Psoas muscle (tissue), 7 donors: ENCODE measurements at regions not wholly inside any gene's neighbourhood (a gene's known extent, or its start where the extent isn't known, plus 50 kb on each side); places are given as distances from the start of the nearest gene placed in this dataset.
"Not testable (repeated sequence)": the region's sequence is repeated elsewhere in the genome, so short reads cannot be mapped to it uniquely, and the experiment has no call there.

ENCODE experiments used
- ATAC-seq, 4 donors: fragments of 200-7000 bp; cut with Tn5 transposase; one replicate each; pipeline ENCODE4 v1.9.1; 2020; ENCODE audit warnings: moderate library complexity in 3 of 4, mild to moderate bottlenecking in 2 of 4
- DNase-seq, 2 donors: peaks; one replicate each; pipeline ENCODE4 v3.0.0-alpha.2; 2020
- H3K27ac ChIP-seq: fragments of 200-600 bp; one replicate; pipeline ENCODE4 v1.8.0; 2022
- H3K27me3 ChIP-seq, 3 donors: fragments of 200-600 bp in 1 of 3; one replicate each; pipeline versions ENCODE4 v1.6.1 to v1.8.0; 2013 to 2022; ENCODE audit warnings: low read length in 2 of 3, mild to moderate bottlenecking in 2 of 3, moderate library complexity in 1 of 3; ENCODE audit not compliant: insufficient read depth in 3 of 3
- H3K36me3 ChIP-seq, 2 donors: fragments of 200-600 bp in 1 of 2; one replicate each; pipeline versions ENCODE4 v1.6.1 to v1.8.0; 2013 to 2022; ENCODE audit warnings: low read depth in 1 of 2, mild to moderate bottlenecking in 1 of 2, moderate library complexity in 1 of 2; ENCODE audit not compliant: insufficient read depth in 1 of 2
- H3K4me1 ChIP-seq: fragments of 200-600 bp; one replicate; pipeline ENCODE4 v1.8.0; 2022
- H3K4me3 ChIP-seq: fragments of 200-600 bp; one replicate; pipeline ENCODE4 v1.8.0; 2022; ENCODE audit warnings: mild to moderate bottlenecking
- H3K9me3 ChIP-seq: fragments of 200-600 bp; one replicate; pipeline ENCODE4 v1.8.0; 2022
- WGBS, 3 donors: extraction: QIAGEN DNeasy Blood & Tissue Kit; methylation state at CpG; one replicate each; pipeline versions ENCODE4 v1.1.6 to v1.1.7; 2013; 5-methylcytosine and 5-hydroxymethylcytosine counted together
- intact Hi-C, 2 donors: fragments of 100-400 bp; cut with DNase I; formaldehyde crosslinking; loops; one replicate each; pipeline versions ENCODE4 v1.11.0 to v1.14.2; 2022
- TF ChIP-seq, protein P1 (sequence below): fragments of 200-600 bp; IDR thresholded peaks from one replicate; pipeline ENCODE4 v1.8.0; 2022; ENCODE audit warnings: antibody characterized with exemption
- donor health status: healthy with polysubstance abuse.
- donor health status: DM: no; HTN: no; CAD: no; lungs with moderate emphysema.
- donor health status: Bipolar disorder and iron deficiency.
- donor health status: healthy.
- donor health status: DM: yes; HTN: yes; CAD: no.
- donor health status: DM: no; HTN: no; CAD: no.
- donor health status: DM: yes; HTN: yes; CAD: no.

DNA sequence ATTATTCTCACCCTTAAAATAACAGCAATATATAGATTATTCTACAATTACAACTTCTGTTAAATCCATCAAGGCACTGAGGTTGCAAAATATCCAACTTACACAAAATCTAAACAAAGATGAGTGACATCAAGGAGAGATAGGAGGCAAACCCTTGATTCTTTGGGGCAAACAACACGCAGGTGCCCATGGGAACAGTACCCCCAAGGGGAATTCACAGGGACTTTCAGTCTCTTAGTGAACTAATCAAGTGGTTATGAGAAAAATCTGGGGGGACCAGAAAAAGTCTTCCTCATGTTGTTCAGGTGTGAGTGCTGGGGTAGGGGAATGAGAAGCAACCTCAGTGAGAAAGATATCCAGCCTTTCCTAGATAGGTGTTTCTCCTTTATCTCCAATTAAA, 1107.9 kb downstream of the PLA2G4A start:
- Histone ChIP-seq H3K27me3 (no peaks in the 10 kb centered on the region), H3K9me3 (no peaks in the 10 kb centered on the region), H3K4me3 (no peak overlapping the region), H3K36me3 (no peaks in the 10 kb centered on the region), H3K4me1 (no peaks in the 10 kb centered on the region), H3K27ac (no peak overlapping the region)
- 60 to 81% (median 63%) methylated on average over 1 of the region's 1 CpG for WGBS, 3 donors
- TF ChIP-seq, protein P1, sequence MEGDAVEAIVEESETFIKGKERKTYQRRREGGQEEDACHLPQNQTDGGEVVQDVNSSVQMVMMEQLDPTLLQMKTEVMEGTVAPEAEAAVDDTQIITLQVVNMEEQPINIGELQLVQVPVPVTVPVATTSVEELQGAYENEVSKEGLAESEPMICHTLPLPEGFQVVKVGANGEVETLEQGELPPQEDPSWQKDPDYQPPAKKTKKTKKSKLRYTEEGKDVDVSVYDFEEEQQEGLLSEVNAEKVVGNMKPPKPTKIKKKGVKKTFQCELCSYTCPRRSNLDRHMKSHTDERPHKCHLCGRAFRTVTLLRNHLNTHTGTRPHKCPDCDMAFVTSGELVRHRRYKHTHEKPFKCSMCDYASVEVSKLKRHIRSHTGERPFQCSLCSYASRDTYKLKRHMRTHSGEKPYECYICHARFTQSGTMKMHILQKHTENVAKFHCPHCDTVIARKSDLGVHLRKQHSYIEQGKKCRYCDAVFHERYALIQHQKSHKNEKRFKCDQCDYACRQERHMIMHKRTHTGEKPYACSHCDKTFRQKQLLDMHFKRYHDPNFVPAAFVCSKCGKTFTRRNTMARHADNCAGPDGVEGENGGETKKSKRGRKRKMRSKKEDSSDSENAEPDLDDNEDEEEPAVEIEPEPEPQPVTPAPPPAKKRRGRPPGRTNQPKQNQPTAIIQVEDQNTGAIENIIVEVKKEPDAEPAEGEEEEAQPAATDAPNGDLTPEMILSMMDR = no peak
- ATAC-seq = no peak
- intact Hi-C loops = no loop called here
- DNase-seq = no peak

DNA sequence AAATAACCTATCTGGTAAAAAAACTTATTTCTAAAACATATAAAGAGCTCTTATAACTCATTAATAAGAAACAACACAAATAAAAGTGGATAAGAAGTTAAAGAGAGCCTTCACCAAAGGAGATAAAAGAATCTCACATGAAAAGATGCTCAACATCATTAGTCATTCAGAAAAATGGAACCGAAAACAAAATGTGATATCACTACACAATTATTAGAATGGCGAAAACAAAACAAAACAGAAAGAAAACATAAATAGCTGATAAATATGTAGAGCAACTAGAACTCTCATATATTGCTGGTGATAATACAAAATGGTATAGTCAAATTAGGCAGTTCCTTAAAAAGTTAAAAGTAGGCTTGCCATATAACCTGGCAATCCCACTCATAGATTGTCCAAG, 1109.3 kb downstream of the PLA2G4A start:
- H3K36me3 ChIP-seq = no peaks in the 10 kb centered on the region
- ATAC-seq (no peak), DNase-seq (no peak)
- WGBS, 3 donors = 68 to 76% (median 72%) methylated on average over 2 of the region's 2 CpGs
- intact Hi-C loops = no loop called here
- H3K4me3 ChIP-seq = no peak overlapping the region
- H3K27ac ChIP-seq = no peak overlapping the region
- TF ChIP-seq, protein P1 = no peak
- H3K4me1 ChIP-seq = no peaks in the 10 kb centered on the region
- no peaks in the 10 kb centered on the region for H3K9me3 ChIP-seq
- H3K27me3 ChIP-seq = no peaks in the 10 kb centered on the region

DNA sequence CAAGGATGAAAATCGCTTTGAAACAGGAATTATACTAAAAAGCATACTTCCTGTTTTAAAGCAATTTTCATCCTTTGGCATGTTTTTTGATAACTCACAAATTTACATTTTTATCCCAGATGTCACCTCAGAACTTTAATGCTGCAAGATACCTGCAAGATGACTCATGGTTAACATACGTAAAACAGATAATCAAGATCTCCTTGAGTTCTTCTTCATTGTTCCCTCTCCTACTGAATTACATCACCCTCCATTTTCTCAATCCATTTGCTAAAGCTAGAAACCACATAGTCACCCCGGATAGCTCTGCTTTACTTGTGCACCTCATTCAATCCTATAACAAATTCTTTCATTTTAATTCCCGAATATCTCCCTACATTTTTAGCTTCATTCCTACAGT, 1114.2 kb downstream of the PLA2G4A start:
- no peak for ATAC-seq
- Histone ChIP-seq H3K27ac (no peak overlapping the region), H3K36me3 (no peaks in the 10 kb centered on the region), H3K27me3 (no peaks in the 10 kb centered on the region), H3K4me1 (no peaks in the 10 kb centered on the region), H3K4me3 (no peak overlapping the region), H3K9me3 (no peaks in the 10 kb centered on the region)
- 87 to 89% (median 88%) methylated on average over 4 of the region's 4 CpGs for WGBS, 3 donors
- TF ChIP-seq, protein P1 = no peak
- no peak for DNase-seq
- intact Hi-C loops = no loop called here

DNA sequence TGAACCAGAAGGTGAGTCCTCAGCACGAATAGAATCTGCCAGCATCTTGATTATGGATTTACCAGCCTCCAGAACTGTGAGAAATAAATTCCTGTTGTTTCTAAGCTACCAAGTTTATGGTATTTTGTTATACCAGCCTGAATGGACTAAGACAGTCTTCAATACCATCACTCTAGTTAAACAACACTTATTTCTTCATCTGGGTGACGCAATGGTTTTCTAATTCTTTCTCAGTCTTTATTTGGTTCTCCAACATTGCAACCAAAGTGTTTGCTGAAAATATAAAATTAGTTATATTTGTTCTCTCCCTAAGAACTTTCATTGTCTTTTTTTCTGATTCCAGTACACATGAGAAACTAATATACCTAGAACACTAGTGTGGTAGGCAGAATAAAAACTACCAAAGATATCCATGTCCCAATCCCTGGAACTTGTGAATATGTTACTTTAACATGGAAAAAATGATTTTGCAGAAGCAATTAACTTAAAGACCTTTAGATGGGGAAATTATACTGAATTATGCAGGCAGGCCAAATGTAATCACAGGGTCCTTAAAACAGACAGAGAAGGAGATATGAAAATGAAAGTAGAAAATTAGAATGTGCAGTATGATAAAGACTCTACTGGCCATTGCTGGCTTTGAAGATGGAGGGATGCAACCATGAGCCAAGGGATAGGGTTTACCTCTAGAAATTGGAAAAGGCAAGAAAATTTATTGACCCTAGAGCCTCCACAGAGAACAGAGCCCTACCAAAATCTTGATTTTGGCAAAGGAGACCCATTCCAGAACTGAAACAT, 1115.1 kb downstream of the PLA2G4A start:
- no peak for ATAC-seq
- intact Hi-C loops = no loop called here
- Histone ChIP-seq H3K9me3 (no peaks in the 10 kb centered on the region), H3K27ac (no peak overlapping the region), H3K4me1 (no peaks in the 10 kb centered on the region), H3K27me3 (no peaks in the 10 kb centered on the region), H3K36me3 (no peaks in the 10 kb centered on the region), H3K4me3 (no peak overlapping the region)
- TF ChIP-seq, protein P1 = no peak
- no peak for DNase-seq
- 66 to 72% (median 69%) methylated on average over 2 of the region's 2 CpGs for WGBS, 3 donors

DNA sequence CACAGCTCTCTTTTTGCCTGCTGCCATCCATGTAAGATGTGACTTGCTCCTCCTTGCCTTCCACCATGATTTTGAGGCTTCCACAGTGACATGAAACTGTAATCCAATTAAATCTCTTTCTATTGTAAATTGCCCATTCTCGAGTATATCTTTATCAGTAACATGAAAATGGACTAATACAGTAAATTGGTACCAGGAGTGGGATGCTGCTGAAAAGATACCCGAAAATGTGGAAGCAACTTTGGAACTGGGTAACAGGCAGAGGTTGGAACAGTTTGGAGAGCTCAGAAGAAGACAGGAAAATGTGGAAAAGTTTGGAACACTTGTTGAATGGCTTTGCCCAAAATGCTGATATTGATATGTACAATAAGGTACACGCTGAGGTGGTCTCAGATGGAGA, 1117.9 kb downstream of the PLA2G4A start:
- H3K27ac ChIP-seq, H3K27me3 ChIP-seq, H3K36me3 ChIP-seq, ATAC-seq, DNase-seq, intact Hi-C loops, H3K9me3 ChIP-seq, H3K4me3 ChIP-seq, H3K4me1 ChIP-seq: not testable (repeated sequence)
- WGBS, 3 donors = 72 to 80% (median 76%) methylated on average over 3 of the region's 3 CpGs
